Tibial nerve (tissue), 4 donors: ENCODE measurements at regions not wholly inside any gene's neighbourhood (a gene's known extent, or its start where the extent isn't known, plus 50 kb on each side); places are given as distances from the start of the nearest gene placed in this dataset.

Experiments used
- DNase-seq, 2 donors: peaks; one replicate each; pipeline ENCODE4 v3.0.0-alpha.2; 2019; ENCODE audit warnings: low spot score in 2 of 2
- H3K27ac ChIP-seq, 4 donors: fragments of 200-600 bp; sonication (generic) in 3 of 4; one replicate each; pipeline ENCODE4 v1.5.1; 2017 to 2019; ENCODE audit warnings: mild to moderate bottlenecking in 1 of 4
- H3K27me3 ChIP-seq, 2 donors: fragments of 200-600 bp; sonication (generic) in 1 of 2; one replicate each; pipeline versions ENCODE4 v1.5.1 to v1.6.0; 2017 to 2019
- H3K36me3 ChIP-seq, 3 donors: fragments of 200-600 bp; sonication (generic); one replicate each; pipeline ENCODE4 v1.5.1; 2018 to 2019
- H3K4me1 ChIP-seq, 4 donors: fragments of 200-600 bp; sonication (generic) in 3 of 4; one replicate each; pipeline ENCODE4 v1.5.1; 2017 to 2019
- H3K4me3 ChIP-seq, 4 donors: fragments of 200-600 bp; sonication (generic) in 3 of 4; one replicate each; pipeline ENCODE4 v1.5.1; 2017 to 2019; ENCODE audit warnings: mild to moderate bottlenecking in 1 of 4, moderate library complexity in 1 of 4
- H3K9me3 ChIP-seq, 4 donors: fragments of 200-600 bp; sonication (generic) in 3 of 4; one replicate each; pipeline ENCODE4 v1.5.1; 2017 to 2019
- CTCF ChIP-seq, 5 experiments: fragments of 200-600 bp in 3 of 5; fragments of 450-650 bp in 2 of 5; sonication (generic) in 3 of 5; IDR thresholded peaks; one replicate each; pipeline ENCODE4 v1.5.1; 2016 to 2019; ENCODE audit warnings: antibody characterized with exemption in 5 of 5, mild to moderate bottlenecking in 3 of 5, moderate library complexity in 2 of 5
- EP300 ChIP-seq, 2 donors: sonication (generic); formaldehyde crosslinking; IDR thresholded peaks; one replicate each; pipeline ENCODE4 v1.6.1; 2017; ENCODE audit warnings: antibody characterized with exemption in 2 of 2, mild to moderate bottlenecking in 1 of 2
- POLR2A ChIP-seq, 2 donors: fragments of 450-650 bp; IDR thresholded peaks; one replicate each; pipeline ENCODE4 v1.6.1; 2017; ENCODE audit warnings: antibody characterized with exemption in 2 of 2, mild to moderate bottlenecking in 2 of 2, moderate library complexity in 2 of 2
- WGBS, 2 donors: methylation state at CpG; one replicate each; pipeline ENCODE4 v1.1.5; 2018; 5-methylcytosine and 5-hydroxymethylcytosine counted together

GRCh38 chr16:51636920-51637769 lies 486.1 kb upstream of the SALL1 start:
- no peaks in the 10 kb centered on the region for H3K4me1 ChIP-seq
- H3K4me3 ChIP-seq = no peak overlapping the region
- DNase-seq = no peak
- H3K36me3 ChIP-seq = no peaks in the 10 kb centered on the region
- H3K9me3 ChIP-seq = no peaks in the 10 kb centered on the region
- H3K27ac ChIP-seq = no peak overlapping the region
- 42% methylated on average over 16 of the region's 16 CpGs for WGBS, 2 donors
- TF ChIP-seq CTCF (IDR thresholded peaks at IDR 0.05) (no peak), POLR2A (IDR thresholded peaks at IDR 0.05) (no peak), EP300 (IDR thresholded peaks at IDR 0.05) (no peak)
- no peaks in the 10 kb centered on the region for H3K27me3 ChIP-seq

- no peak for TF ChIP-seq POLR2A (IDR thresholded peaks at IDR 0.05)
- no peak for TF ChIP-seq EP300 (IDR thresholded peaks at IDR 0.05)
- TF ChIP-seq CTCF (IDR thresholded peaks at IDR 0.05) = no peak
- DNase-seq = no peak
- Histone ChIP-seq H3K9me3 (no peaks in the 10 kb centered on the region), H3K36me3 (no peaks in the 10 kb centered on the region), H3K27me3 (no peaks in the 10 kb centered on the region), H3K4me1 (no peaks in the 10 kb centered on the region), H3K27ac (no peak overlapping the region), H3K4me3 (no peak overlapping the region)
- WGBS, 2 donors = 16 to 18% methylated on average over 4 of the region's 4 CpGs
These were observed 484.1 kb upstream of the SALL1 start for GRCh38 chr16:51635181-51635580.

- H3K4me3 ChIP-seq = no peak overlapping the region
- H3K36me3 ChIP-seq = no peaks in the 10 kb centered on the region
- WGBS, 2 donors = 37 to 47% methylated on average over 4 of the region's 4 CpGs
- no peaks in the 10 kb centered on the region for H3K4me1 ChIP-seq
- H3K27me3 ChIP-seq = no peaks in the 10 kb centered on the region
- TF ChIP-seq POLR2A (IDR thresholded peaks at IDR 0.05) (no peak), EP300 (IDR thresholded peaks at IDR 0.05) (no peak), CTCF (IDR thresholded peaks at IDR 0.05) (no peak)
- no peaks in the 10 kb centered on the region for H3K9me3 ChIP-seq
- no peak for DNase-seq
- H3K27ac ChIP-seq = no peak overlapping the region
These were observed 479.0 kb upstream of the SALL1 start for GRCh38 chr16:51630076-51630475.

GRCh38 chr16:51629576-51629975 lies 478.5 kb upstream of the SALL1 start:
- Histone ChIP-seq H3K36me3 (no peaks in the 10 kb centered on the region), H3K27ac (no peak overlapping the region), H3K9me3 (no peaks in the 10 kb centered on the region), H3K4me3 (no peak overlapping the region), H3K27me3 (no peaks in the 10 kb centered on the region), H3K4me1 (no peaks in the 10 kb centered on the region)
- 73 to 79% methylated on average over 3 of the region's 3 CpGs for whole genome bisulfite sequencing, 2 donors
- TF ChIP-seq POLR2A (IDR thresholded peaks at IDR 0.05) = no peak
- TF ChIP-seq CTCF (IDR thresholded peaks at IDR 0.05) = no peak
- no peak for TF ChIP-seq EP300 (IDR thresholded peaks at IDR 0.05)
- DNase-seq = no peak

- Histone ChIP-seq H3K36me3 (no peaks in the 10 kb centered on the region), H3K27ac (no peak overlapping the region), H3K27me3 (no peaks in the 10 kb centered on the region), H3K9me3 (no peaks in the 10 kb centered on the region), H3K4me1 (no peaks in the 10 kb centered on the region), H3K4me3 (no peak overlapping the region)
- no peak for DNase-seq
- WGBS, 2 donors = 27 to 30% methylated on average over 7 of the region's 7 CpGs
- TF ChIP-seq CTCF (IDR thresholded peaks at IDR 0.05) (no peak), EP300 (IDR thresholded peaks at IDR 0.05) (no peak), POLR2A (IDR thresholded peaks at IDR 0.05) (no peak)
These were observed 473.2 kb upstream of the SALL1 start for GRCh38 chr16:51624080-51624775.
